ENCODE measurements at regions not wholly inside any gene's neighbourhood (a gene's known extent, or its start where the extent isn't known, plus 50 kb on each side); places are given as distances from the start of the nearest gene placed in this dataset.

GRCh38 chr4:152126238-152126637 is 365.4 kb upstream of the GATB start:
- H3K4me3 ChIP-seq (ENCODE audit: low read depth, low read length), result no peak overlapping the region
- TF ChIP-seq, protein P1, sequence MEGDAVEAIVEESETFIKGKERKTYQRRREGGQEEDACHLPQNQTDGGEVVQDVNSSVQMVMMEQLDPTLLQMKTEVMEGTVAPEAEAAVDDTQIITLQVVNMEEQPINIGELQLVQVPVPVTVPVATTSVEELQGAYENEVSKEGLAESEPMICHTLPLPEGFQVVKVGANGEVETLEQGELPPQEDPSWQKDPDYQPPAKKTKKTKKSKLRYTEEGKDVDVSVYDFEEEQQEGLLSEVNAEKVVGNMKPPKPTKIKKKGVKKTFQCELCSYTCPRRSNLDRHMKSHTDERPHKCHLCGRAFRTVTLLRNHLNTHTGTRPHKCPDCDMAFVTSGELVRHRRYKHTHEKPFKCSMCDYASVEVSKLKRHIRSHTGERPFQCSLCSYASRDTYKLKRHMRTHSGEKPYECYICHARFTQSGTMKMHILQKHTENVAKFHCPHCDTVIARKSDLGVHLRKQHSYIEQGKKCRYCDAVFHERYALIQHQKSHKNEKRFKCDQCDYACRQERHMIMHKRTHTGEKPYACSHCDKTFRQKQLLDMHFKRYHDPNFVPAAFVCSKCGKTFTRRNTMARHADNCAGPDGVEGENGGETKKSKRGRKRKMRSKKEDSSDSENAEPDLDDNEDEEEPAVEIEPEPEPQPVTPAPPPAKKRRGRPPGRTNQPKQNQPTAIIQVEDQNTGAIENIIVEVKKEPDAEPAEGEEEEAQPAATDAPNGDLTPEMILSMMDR (IDR thresholded peaks at IDR 0.05; ENCODE audit: insufficient read depth, low read length, poor library complexity, severe bottlenecking), result no peak

DNA sequence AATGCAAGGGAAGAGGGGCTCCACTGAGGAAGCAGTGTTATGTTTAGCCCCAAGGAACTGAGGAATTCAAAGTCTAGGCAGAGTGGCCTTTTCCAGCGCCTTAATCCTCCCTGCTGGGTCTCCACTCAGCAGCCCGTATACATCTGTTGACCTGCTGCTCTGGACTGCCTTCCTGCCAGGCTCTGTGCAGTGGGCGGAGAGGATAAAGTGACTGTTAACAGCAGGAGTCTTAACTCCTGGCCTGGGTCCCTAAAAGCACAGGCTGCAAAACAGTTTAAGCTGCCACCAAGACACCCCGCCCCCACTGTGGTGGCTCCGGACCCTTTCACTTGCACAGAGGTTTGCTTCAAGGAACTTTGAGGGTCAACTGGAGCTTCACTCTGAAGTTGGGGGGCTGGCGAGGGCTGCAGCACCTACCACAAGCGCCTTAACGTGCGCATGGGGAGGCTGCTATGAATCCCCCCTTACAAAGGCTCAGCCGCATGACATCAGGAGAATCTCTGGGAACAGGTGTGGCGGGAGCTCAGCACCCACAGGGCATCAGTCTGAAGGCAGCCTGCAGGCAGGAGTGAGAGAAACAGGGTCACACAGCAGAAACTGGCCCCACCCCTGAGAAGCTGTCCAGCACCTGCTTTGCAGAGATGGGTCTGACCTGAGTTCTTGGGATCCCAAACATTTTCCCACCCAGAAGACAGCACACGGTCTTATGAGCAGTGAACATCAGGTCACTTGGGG is 358.2 kb upstream of the GATB start:
- DNase-seq (ENCODE audit: low read depth), result no peak
- TF ChIP-seq, protein P1 (IDR thresholded peaks at IDR 0.05; ENCODE audit: insufficient read depth, low read length, poor library complexity, severe bottlenecking), result no peak
- no peak overlapping the region for H3K4me3 ChIP-seq (ENCODE audit: low read depth, low read length)
- H3K36me3 ChIP-seq (ENCODE audit: control insufficient read depth, insufficient read depth, low read length), result no peaks in the 10 kb centered on the region
- peaks cover 6% of the 10 kb centered on the region for H3K27me3 ChIP-seq (ENCODE audit: control insufficient read depth, insufficient read depth, low read length)

More at GRCh38 chr4:152126238-152126637, 365.4 kb upstream of the GATB start:
- H3K36me3 ChIP-seq (ENCODE audit: control insufficient read depth, insufficient read depth, low read length), result no peaks in the 10 kb centered on the region
- no peak for DNase-seq (ENCODE audit: low read depth)
- no peaks in the 10 kb centered on the region for H3K27me3 ChIP-seq (ENCODE audit: control insufficient read depth, insufficient read depth, low read length)

DNA sequence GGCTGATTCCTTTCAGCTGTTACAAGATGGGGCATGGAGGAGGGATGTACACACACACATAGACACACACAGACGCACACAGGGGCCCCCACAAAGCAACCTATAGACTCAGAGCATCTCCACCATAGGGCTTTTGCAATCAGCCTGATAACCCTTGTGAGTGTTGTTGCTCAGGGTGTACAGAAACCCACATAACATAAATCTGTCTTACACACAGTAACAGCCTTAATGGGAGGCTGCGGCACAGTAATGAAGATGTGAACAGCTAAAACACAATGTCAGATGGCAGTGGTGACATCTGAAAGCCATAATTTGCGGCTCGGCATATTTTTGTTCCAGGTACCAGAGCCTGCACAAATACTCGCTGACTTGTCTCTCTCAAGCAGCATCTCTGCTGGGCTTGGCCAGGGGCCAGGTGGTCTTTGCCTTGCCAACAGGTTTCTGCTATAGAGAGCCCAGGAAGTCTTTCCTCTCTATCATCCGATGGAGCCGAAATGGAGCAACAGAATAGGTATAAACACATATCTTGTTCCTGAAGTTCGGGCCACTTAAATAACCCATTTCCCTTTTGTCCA is 357.2 kb upstream of the GATB start:
- TF ChIP-seq, protein P1 (IDR thresholded peaks at IDR 0.05; ENCODE audit: insufficient read depth, low read length, poor library complexity, severe bottlenecking), result no peak
- Histone ChIP-seq H3K36me3 (ENCODE audit: control insufficient read depth, insufficient read depth, low read length) (no peaks in the 10 kb centered on the region), H3K27me3 (ENCODE audit: control insufficient read depth, insufficient read depth, low read length) (peaks cover 6% of the 10 kb centered on the region), H3K4me3 (ENCODE audit: low read depth, low read length) (no peak overlapping the region)
- no peak for DNase-seq (ENCODE audit: low read depth)

DNA sequence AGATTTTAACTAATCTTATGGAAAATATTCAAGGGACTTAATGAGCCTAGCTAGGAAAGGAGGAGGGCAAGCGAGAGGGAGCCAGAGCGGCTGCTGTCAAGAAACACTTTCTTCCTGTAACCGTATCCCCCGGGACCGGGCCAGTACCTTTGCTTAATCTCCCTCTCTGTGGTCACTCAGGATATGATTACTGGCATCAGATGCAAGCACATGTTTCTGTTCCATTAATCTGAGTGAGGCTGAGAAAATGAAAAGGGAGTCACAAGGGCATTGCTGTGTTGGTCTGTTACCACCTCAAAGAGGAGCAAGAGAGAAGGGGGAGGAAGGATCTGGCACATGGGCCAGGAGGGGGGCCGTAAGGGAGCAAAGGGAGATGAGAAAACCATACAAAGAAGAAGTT is 356.7 kb upstream of the GATB start:
- Histone ChIP-seq H3K36me3 (ENCODE audit: control insufficient read depth, insufficient read depth, low read length) (no peaks in the 10 kb centered on the region), H3K4me3 (ENCODE audit: low read depth, low read length) (no peak overlapping the region), H3K27me3 (ENCODE audit: control insufficient read depth, insufficient read depth, low read length) (peaks cover 6% of the 10 kb centered on the region)
- TF ChIP-seq, protein P1 (IDR thresholded peaks at IDR 0.05; ENCODE audit: insufficient read depth, low read length, poor library complexity, severe bottlenecking), result no peak
- no peak for DNase-seq (ENCODE audit: low read depth)

GRCh38 chr4:152117054-152117453 is 356.2 kb upstream of the GATB start:
- TF ChIP-seq, protein P1 (IDR thresholded peaks at IDR 0.05; ENCODE audit: insufficient read depth, low read length, poor library complexity, severe bottlenecking), result no peak

More at GRCh38 chr4:152117054-152117453, 356.2 kb upstream of the GATB start:
- no peak for DNase-seq (ENCODE audit: low read depth)
- no peaks in the 10 kb centered on the region for H3K36me3 ChIP-seq (ENCODE audit: control insufficient read depth, insufficient read depth, low read length)
- no peak overlapping the region for H3K4me3 ChIP-seq (ENCODE audit: low read depth, low read length)
- H3K27me3 ChIP-seq (ENCODE audit: control insufficient read depth, insufficient read depth, low read length), result peaks cover 6% of the 10 kb centered on the region
